GM18873 (cell line): ENCODE measurements at regions not wholly inside any gene's neighbourhood (a gene's known extent, or its start where the extent isn't known, plus 50 kb on each side); places are given as distances from the start of the nearest gene placed in this dataset.
"Not testable (repeated sequence)": the region's sequence is repeated elsewhere in the genome, so short reads cannot be mapped to it uniquely, and the experiment has no call there.

ENCODE experiments used
- ATAC-seq: cut with Tn5 transposase; IDR thresholded peaks from one replicate; pipeline ENCODE4 v1.9.1; 2021; ENCODE audit warnings: mild to moderate bottlenecking, moderate library complexity, moderate number of reproducible peaks; ENCODE audit not compliant: unreplicated experiment, low FRiP score

- not testable (repeated sequence) for ATAC-seq
Measured at GRCh38 chr4:187090832-187091231, 367.2 kb upstream of the FAT1 start.

GRCh38 chr4:187094144-187094543, 370.5 kb upstream of the FAT1 start:
- no peak for ATAC-seq

GRCh38 chr4:187098429-187098828, 374.8 kb upstream of the FAT1 start:
- no peak for ATAC-seq

- no peak for ATAC-seq
Measured at GRCh38 chr4:187103351-187103750, 379.7 kb upstream of the FAT1 start.

- no peak for ATAC-seq
Measured at GRCh38 chr4:187108845-187109244, 385.2 kb upstream of the FAT1 start.

GRCh38 chr4:187109636-187110035, 386.0 kb upstream of the FAT1 start:
- no peak for ATAC-seq

GRCh38 chr4:187118166-187118565, 394.5 kb upstream of the FAT1 start:
- ATAC-seq, result no peak

- no peak for ATAC-seq
Measured at GRCh38 chr4:187118602-187119120, 395.0 kb upstream of the FAT1 start.

GRCh38 chr4:187124331-187124730, 400.7 kb upstream of the FAT1 start:
- no peak for ATAC-seq

- no peak for ATAC-seq
Measured at GRCh38 chr4:187125062-187125461, 401.4 kb upstream of the FAT1 start.

- no peak for ATAC-seq
Measured at GRCh38 chr4:187127456-187127855, 403.8 kb upstream of the FAT1 start.

- ATAC-seq, result no peak
Measured at GRCh38 chr4:187128222-187128621, 404.6 kb upstream of the FAT1 start.

- ATAC-seq, result no peak
Measured at GRCh38 chr4:187128976-187129375, 405.3 kb upstream of the FAT1 start.

- ATAC-seq, result not testable (repeated sequence)
Measured at GRCh38 chr4:187131826-187132225, 408.2 kb upstream of the FAT1 start.

GRCh38 chr4:187135878-187136277, 412.2 kb upstream of the FAT1 start:
- ATAC-seq, result no peak

- ATAC-seq, result no peak
Measured at GRCh38 chr4:187139141-187139540, 415.5 kb upstream of the FAT1 start.

- ATAC-seq, result no peak
Measured at GRCh38 chr4:187141101-187141500, 417.4 kb upstream of the FAT1 start.

GRCh38 chr4:187149229-187149945, 425.7 kb upstream of the FAT1 start:
- ATAC-seq, result no peak

- ATAC-seq, result no peak
Measured at GRCh38 chr4:187157380-187157958, 433.8 kb upstream of the FAT1 start.

GRCh38 chr4:187158003-187158402, 434.3 kb upstream of the FAT1 start:
- ATAC-seq, result no peak

- ATAC-seq, result no peak
Measured at GRCh38 chr4:187160486-187160885, 436.8 kb upstream of the FAT1 start.

GRCh38 chr4:187166886-187167512, 443.3 kb upstream of the FAT1 start:
- no peak for ATAC-seq
